ENCODE measurements at regions not wholly inside any gene's neighbourhood (a gene's known extent, or its start where the extent isn't known, plus 50 kb on each side); places are given as distances from the start of the nearest gene placed in this dataset.

- no peak overlapping the region for H3K4me3 ChIP-seq (ENCODE audit: low read depth, low read length)
- DNase-seq (ENCODE audit: low read depth) = no peak
- TF ChIP-seq CTCF (conservative IDR thresholded peaks at IDR 0.05; ENCODE audit: low read depth, low read length) = no peak
Observed at GRCh38 chr18:28541276-28541930, 364.5 kb upstream of the CDH2 start.

GRCh38 chr18:28529644-28530043, 352.7 kb upstream of the CDH2 start:
- no peak overlapping the region for H3K4me3 ChIP-seq (ENCODE audit: low read depth, low read length)
- no peak for DNase-seq (ENCODE audit: low read depth)
- no peak for TF ChIP-seq CTCF (conservative IDR thresholded peaks at IDR 0.05; ENCODE audit: low read depth, low read length)

- no peak overlapping the region for H3K4me3 ChIP-seq (ENCODE audit: low read depth, low read length)
- no peak for TF ChIP-seq CTCF (conservative IDR thresholded peaks at IDR 0.05; ENCODE audit: low read depth, low read length)
- no peak for DNase-seq (ENCODE audit: low read depth)
Observed at GRCh38 chr18:28526196-28526595, 349.3 kb upstream of the CDH2 start.

GRCh38 chr18:28523758-28524475, 347.0 kb upstream of the CDH2 start:
- H3K4me3 ChIP-seq (ENCODE audit: low read depth, low read length) = no peak overlapping the region

GRCh38 chr18:28522236-28522635, 345.3 kb upstream of the CDH2 start:
- no peak for TF ChIP-seq CTCF (conservative IDR thresholded peaks at IDR 0.05; ENCODE audit: low read depth, low read length)
- no peak overlapping the region for H3K4me3 ChIP-seq (ENCODE audit: low read depth, low read length)
- DNase-seq (ENCODE audit: low read depth) = no peak

More at GRCh38 chr18:28523758-28524475, 347.0 kb upstream of the CDH2 start:
- no peak for TF ChIP-seq CTCF (conservative IDR thresholded peaks at IDR 0.05; ENCODE audit: low read depth, low read length)
- DNase-seq (ENCODE audit: low read depth) = no peak

GRCh38 chr18:28519997-28520396, 343.1 kb upstream of the CDH2 start:
- no peak for DNase-seq (ENCODE audit: low read depth)
- H3K4me3 ChIP-seq (ENCODE audit: low read depth, low read length) = no peak overlapping the region
- TF ChIP-seq CTCF (conservative IDR thresholded peaks at IDR 0.05; ENCODE audit: low read depth, low read length) = no peak

- H3K4me3 ChIP-seq (ENCODE audit: low read depth, low read length) = no peak overlapping the region
- no peak for TF ChIP-seq CTCF (conservative IDR thresholded peaks at IDR 0.05; ENCODE audit: low read depth, low read length)
- DNase-seq (ENCODE audit: low read depth) = no peak
Observed at GRCh38 chr18:28514699-28515098, 337.8 kb upstream of the CDH2 start.
